ENCODE measurements at regions not wholly inside any gene's neighbourhood (a gene's known extent, or its start where the extent isn't known, plus 50 kb on each side); places are given as distances from the start of the nearest gene placed in this dataset.

- Mint-ChIP-seq H3K36me3 (peaks cover 0 to 3% of the 10 kb centered on the region in 2 donors), H3K27ac (no peak overlapping the region), H3K4me3 (peak overlapping the region in 1 of 2 donors; percentile 64), H3K4me1 (peaks cover 22% of the 10 kb centered on the region), H3K27me3 (ENCODE audit: low read depth in 3 of 3) (peaks cover 2 to 11% (median 5%) of the 10 kb centered on the region in 3 donors), H3K9me3 (peaks cover 0 to 8% (median 6%) of the 10 kb centered on the region in 7 donors)
- Histone ChIP-seq H3K4me3 (replicated peaks in 1 of 3; ENCODE audit: low read depth in 2 of 3, low read length in 3 of 3) (no peak overlapping the region), H3K9ac (ENCODE audit: insufficient read depth, low read length, poor library complexity, severe bottlenecking) (no peak overlapping the region), H4K20me1 (ENCODE audit: insufficient read depth, low read length) (no peaks in the 10 kb centered on the region), H2AFZ (ENCODE audit: insufficient read depth, low read depth, low read length, poor library complexity, severe bottlenecking) (no peak overlapping the region), H3K36me3 (replicated peaks in 1 of 2; ENCODE audit: control insufficient read depth in 1 of 2, insufficient read depth in 2 of 2, low read length in 2 of 2) (no peaks in the 10 kb centered on the region), H3K79me2 (ENCODE audit: insufficient read depth, low read length) (no peaks in the 10 kb centered on the region), H3K27ac (ENCODE audit: low read depth in 1 of 2, low read length in 2 of 2) (no peak overlapping the region), H3K4me2 (replicated peaks; ENCODE audit: extremely low read depth, low read length, poor library complexity, severe bottlenecking) (no peak overlapping the region), H3K27me3 (ENCODE audit: control insufficient read depth in 2 of 2, insufficient read depth in 2 of 2, low read length in 2 of 2) (peaks cover 0 to 2% of the 10 kb centered on the region in 2 donors), H3K9me3 (replicated peaks in 1 of 2; ENCODE audit: control insufficient read depth in 1 of 2, insufficient read depth in 1 of 2, low read length in 2 of 2) (peaks cover 0 to 6% of the 10 kb centered on the region in 2 donors), H3K4me1 (ENCODE audit: control insufficient read depth in 1 of 2, insufficient read depth in 2 of 2, low read length in 2 of 2) (peaks cover 18 to 19% of the 10 kb centered on the region in 2 donors)
- no peak for DNase-seq
- whole genome bisulfite sequencing (ENCODE audit: insufficient coverage), result no CpG with 5 or more reads among the region's 1 CpG
- intact Hi-C loops (cut with micrococcal nuclease), result no loop called here
- peak; percentile 26 for TF ChIP-seq CTCF (IDR thresholded peaks at IDR 0.05)
Measured at GRCh38 chr17:34198519-34198918, 56.6 kb upstream of the CCL2 start.

GRCh38 chr17:34199454-34199853 is 55.6 kb upstream of the CCL2 start:
- Histone ChIP-seq H3K79me2 (ENCODE audit: insufficient read depth, low read length) (no peaks in the 10 kb centered on the region), H2AFZ (ENCODE audit: insufficient read depth, low read depth, low read length, poor library complexity, severe bottlenecking) (no peak overlapping the region), H3K4me1 (ENCODE audit: control insufficient read depth in 1 of 2, insufficient read depth in 2 of 2, low read length in 2 of 2) (peaks cover 18 to 19% of the 10 kb centered on the region in 2 donors), H3K4me3 (replicated peaks in 1 of 3; ENCODE audit: low read depth in 2 of 3, low read length in 3 of 3) (no peak overlapping the region), H4K20me1 (ENCODE audit: insufficient read depth, low read length) (no peaks in the 10 kb centered on the region), H3K36me3 (replicated peaks in 1 of 2; ENCODE audit: control insufficient read depth in 1 of 2, insufficient read depth in 2 of 2, low read length in 2 of 2) (no peaks in the 10 kb centered on the region), H3K9ac (ENCODE audit: insufficient read depth, low read length, poor library complexity, severe bottlenecking) (no peak overlapping the region), H3K27ac (ENCODE audit: low read depth in 1 of 2, low read length in 2 of 2) (no peak overlapping the region), H3K27me3 (ENCODE audit: control insufficient read depth in 2 of 2, insufficient read depth in 2 of 2, low read length in 2 of 2) (peaks cover 0 to 2% of the 10 kb centered on the region in 2 donors), H3K4me2 (replicated peaks; ENCODE audit: extremely low read depth, low read length, poor library complexity, severe bottlenecking) (no peak overlapping the region), H3K9me3 (replicated peaks in 1 of 2; ENCODE audit: control insufficient read depth in 1 of 2, insufficient read depth in 1 of 2, low read length in 2 of 2) (peaks cover 0 to 8% of the 10 kb centered on the region in 2 donors)
- peaks cover 0 to 11% (median 5%) of the 10 kb centered on the region in 3 donors for H3K27me3 Mint-ChIP-seq (ENCODE audit: low read depth in 3 of 3)
- no peak overlapping the region for H3K4me3 Mint-ChIP-seq
- intact Hi-C loops (cut with micrococcal nuclease), result no loop called here
- H3K4me1 Mint-ChIP-seq, result peaks cover 22% of the 10 kb centered on the region
- H3K9me3 Mint-ChIP-seq, result peaks cover 0 to 9% (median 6%) of the 10 kb centered on the region in 7 donors
- WGBS (ENCODE audit: insufficient coverage), result no CpG with 5 or more reads among the region's 7 CpGs
- no peak for DNase-seq
- H3K36me3 Mint-ChIP-seq, result peaks cover 0 to 3% of the 10 kb centered on the region in 2 donors
- peak overlapping the region in 1 of 7 donors; percentile 59 for H3K27ac Mint-ChIP-seq
- TF ChIP-seq CTCF (IDR thresholded peaks at IDR 0.05), result no peak

Measured in CD14-positive monocyte (primary cell).